Stimulated activated CD8-positive, alpha-beta memory T cell treated with anti-CD3 and anti-CD28 coated beads, Interleukin-15, amount 100 ng/mL, for 4 hours (primary cell): ENCODE measurements at regions not wholly inside any gene's neighbourhood (a gene's known extent, or its start where the extent isn't known, plus 50 kb on each side); places are given as distances from the start of the nearest gene placed in this dataset.
"Not testable (repeated sequence)": the region's sequence is repeated elsewhere in the genome, so short reads cannot be mapped to it uniquely, and the experiment has no call there.

Experiments
- DNase-seq, 2 donors: peaks; one replicate each; pipeline ENCODE4 v3.0.0-alpha.2; 2020; ENCODE audit warnings: low read depth in 2 of 2

DNA sequence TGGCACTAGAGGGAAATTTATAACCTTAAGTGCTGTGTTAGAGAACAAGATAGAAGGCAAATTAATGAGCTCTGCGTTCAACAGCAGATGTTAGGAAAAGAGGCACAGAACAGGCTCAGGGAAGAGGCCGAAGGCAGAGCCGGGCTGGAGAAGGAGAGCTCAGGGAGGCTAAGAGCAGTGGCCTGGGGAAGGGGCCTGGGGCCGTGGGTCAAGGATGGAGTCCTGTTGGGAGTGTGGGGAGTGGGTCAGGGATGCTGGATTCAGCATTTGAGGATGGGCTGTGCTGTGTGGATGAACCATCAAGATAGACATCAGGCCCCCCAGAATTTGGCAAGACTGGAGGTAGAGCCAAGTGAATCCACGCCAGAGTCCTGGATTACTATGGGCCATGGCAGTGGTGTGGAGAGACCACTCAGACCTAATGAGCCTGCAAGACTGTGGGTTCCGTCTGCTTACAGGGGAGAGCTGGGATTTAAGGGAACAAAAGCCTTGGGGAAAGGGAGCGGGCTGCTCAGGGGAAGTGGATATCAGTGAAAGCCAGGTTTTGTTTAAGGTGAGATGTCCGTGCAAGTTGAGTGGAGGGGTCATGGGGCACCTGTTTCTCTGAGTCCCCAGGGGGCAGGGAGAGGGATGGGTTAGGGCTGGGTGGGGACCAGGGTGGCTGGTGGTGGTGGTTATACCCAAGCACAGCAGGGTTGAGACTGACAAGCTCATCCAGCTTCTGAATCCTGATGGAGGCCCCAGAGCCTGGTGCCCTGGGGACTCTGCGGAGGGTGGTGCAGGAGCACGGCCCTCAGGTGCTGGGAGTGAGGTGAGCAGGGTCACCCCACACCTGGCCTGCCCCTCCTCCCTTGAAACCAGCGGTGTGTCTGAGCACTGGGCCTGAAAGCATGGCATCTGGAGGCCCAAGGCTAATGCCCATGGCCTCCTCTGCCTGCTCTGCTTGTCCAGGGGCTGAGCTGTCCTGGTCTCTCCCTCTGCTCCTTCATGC lies 101.7 kb downstream of the BMS1 start:
- DNase-seq: no peak

DNA sequence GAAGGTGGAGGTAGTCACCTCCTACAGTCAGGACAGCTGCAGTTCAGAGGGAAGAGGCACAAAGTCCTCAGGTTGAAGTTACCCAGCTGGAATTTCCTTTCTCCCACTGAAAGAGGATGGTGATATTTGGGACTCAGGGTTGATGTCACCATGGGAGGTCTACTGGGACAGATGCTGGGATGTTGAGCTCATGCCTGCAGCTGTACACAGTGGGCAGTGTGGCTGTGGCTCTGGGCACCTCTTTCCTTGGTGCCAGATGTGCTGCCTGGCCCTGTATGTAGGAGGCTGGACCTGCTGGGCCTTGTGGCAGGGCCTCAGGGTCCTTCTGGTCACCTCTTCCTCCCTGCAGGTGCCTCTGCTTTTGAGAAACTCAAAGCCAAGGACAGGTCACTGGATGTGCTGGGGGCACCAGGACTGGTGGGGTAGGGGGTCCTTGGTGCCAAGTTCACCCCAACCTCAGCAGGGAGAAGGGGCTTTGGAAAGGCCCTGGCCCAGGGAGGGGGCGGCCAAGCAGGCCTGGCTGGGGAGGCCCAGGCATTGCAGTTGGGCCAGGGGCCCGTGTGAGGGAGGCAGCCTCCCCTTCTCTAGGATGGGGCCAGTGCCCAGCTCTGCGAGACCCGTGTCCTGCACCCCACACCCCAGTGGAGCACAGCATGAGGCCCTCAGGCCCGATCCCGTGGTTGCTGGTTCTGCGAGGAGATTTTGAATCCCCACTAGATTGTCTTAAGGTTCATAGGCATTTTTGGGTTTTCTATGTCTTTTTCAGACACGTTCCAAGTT lies 103.1 kb downstream of the BMS1 start:
- no peak for DNase-seq

DNA sequence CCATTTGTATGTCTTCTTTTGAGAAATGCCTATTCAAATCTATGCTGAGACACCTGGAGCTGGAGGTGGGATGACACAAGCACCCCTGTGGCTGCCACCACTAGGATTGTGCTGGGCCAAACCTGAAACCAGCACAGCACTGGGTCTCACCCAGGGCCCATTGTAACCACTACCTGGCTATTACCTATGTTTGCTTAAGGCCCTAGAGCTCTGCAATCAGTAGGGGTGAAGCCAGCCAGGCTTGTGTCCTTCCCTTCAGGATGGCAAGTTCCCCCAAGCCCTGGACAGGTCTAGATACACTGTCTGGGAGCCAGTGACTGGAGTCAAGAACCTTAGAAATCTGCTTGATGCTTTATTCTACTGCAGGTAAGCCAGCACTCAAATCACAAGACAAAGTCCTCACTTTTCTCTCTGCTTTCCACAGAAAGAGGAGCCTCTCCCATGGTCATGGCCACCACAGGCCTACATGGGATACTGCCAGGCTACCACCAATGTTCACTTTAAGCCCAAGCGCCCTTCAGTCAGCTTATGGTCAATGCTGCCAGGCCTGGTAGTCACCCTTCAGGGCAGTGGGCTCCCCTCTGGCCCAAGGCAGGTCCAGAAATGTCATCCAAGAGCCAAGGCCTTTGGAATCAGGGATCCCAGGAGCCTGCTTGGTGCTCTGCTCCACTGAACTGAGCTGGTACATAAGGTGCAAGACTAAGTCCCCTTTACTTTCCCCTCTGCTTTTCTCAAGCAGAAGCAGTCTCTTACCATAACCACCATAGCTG lies 105.3 kb downstream of the BMS1 start:
- no peak for DNase-seq

DNA sequence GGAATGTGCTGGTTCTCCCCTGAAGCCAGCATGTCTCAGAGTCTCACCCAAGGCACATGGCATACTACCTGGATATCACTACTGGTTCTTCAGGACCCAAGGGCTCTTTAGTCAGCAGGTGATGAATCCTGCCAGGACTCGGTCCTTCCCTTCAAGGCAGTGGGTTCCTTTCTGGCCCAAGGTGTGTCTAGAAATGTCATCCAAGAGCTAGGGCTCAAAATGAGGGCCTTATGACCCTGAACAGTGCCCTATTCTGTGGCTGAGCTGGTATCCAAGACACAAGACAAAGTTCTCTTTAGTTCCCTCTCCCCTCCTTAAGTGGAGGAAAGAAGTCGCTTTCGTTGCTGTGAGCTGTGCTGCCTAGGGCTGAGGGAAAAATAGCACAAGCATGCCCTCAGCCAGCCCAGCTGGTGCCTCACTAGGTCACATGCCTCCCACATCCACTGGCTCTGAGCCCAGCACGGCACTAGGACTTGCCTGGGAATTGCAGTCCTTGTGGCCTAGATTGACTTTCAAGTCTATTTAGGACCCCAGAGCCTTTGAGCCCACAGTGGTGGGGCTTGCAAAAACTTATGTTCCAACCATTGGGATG lies 106.0 kb downstream of the BMS1 start:
- DNase-seq: no peak

DNA sequence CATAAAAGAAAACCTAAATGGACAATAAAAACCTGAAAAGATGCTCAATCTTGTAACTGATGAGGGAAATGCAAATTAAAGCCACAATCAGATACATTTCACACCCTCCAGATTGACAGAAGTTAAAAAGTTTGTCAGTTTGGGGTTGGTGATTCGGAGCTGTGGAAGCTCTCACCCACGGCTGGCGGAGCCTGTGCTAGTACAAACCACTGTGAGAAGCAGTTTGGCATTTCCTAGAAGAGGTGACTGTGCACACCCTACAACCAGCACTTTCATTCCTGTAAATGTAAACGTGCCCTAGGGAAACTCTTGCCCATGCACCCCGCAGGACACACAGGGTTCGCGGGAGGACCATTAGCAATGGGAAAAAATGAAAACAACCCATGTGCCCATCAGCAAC lies 114.1 kb downstream of the BMS1 start:
- no peak for DNase-seq

DNA sequence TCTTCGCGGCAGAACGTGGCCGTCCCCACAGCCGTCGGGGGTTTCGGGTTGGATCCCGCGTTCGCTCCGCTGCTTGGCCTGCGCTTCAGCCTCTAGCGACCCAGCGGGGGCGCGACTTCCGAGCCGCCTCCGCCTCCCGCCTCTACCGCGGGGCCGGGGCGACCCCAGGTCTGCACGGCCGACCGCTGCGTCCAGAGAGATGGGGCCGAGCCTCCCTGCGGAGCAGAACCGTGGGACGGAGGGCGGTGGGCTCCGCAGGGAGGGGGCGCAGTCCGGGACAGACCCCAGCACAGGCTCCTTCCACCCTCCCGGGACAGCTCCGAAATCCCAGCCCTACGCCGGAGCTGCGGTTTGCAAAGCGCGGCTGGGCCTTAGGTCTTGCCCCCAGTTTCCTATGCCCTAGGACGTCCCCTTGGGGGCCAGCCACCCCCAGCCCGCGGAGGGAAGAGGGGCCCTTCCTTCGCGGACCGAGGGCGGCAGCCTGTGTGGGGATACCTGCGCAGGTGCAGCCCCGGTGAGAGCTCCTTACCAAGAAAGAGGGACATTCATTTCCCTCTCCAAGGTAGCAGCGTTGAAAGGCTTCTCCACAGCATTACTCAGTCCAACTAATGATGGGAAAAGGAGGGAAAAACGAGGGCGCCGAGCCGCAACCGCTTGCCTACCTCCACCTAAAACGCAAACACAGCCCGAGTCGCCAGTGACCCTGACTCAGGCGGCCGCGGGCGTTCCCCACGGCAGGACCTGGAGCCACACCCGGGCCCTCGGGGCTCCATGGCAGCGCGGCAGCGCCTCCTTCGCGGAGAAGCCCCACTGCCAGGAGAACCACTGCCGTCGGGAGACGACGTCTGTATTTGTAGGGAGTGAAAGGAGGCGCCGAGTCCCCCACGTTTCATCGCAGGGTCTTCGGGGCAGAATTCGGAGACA lies 115.7 kb downstream of the BMS1 start:
- DNase-seq: no peak

DNA sequence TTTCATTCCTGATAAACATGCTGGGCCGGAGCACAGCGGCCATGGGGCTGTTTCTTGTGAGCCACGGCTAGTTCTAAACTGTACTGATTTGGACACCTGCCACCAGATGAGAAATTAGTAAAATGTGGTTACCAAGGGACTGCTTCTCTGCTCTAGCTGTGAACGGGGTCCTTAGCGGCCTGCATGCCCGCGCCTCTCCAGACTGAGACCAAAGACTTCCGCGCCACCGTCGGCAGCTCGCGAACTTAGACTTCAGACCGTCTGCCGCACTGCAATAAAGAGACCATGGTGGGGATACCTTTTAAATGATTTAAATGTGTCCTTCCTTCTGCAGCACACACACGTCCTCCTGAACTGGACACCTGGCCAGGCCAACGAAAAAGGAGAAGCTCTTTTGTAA lies 116.4 kb downstream of the BMS1 start:
- no peak for DNase-seq

DNA sequence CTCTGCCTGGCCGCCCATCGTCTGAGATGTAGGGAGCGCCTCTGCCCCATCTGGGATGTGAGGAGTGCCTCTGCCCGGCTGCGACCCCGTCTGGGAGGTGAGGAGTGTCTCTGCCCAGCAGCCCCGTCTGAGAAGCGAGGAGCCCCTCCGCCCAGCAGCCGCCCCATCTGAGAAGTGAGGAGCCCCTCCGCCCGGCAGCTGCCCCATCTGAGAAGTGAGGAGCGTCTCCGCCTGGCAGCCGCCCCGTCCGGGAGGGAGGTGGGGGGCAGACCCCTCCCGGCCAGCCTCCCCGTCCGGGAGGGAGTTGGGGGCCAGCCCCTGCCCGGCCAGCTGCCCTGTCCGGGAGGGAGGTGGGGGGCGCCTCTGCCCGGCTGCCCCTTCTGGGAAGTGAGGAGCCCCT lies 117.8 kb downstream of the BMS1 start:
- not testable (repeated sequence) for DNase-seq

DNA sequence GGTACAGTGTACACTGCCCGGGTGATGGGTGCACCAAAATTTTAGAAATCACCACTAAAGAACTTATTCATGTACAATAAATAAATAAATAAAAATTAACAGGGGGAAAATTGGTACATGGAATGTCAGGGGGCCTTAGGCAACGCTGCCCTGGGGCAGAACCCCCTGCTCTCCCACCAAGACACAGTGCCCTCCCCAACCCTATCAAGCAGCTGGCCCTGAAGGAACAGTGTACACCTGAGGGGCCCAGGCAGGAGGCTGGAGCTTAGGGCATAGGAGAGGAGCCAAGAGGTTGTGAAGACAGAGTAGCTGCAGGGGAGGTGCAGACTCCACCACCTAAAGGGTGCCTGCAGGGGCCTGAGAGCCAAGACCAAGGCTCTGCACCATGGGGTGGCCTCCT lies 128.8 kb downstream of the BMS1 start:
- no peak for DNase-seq

DNA sequence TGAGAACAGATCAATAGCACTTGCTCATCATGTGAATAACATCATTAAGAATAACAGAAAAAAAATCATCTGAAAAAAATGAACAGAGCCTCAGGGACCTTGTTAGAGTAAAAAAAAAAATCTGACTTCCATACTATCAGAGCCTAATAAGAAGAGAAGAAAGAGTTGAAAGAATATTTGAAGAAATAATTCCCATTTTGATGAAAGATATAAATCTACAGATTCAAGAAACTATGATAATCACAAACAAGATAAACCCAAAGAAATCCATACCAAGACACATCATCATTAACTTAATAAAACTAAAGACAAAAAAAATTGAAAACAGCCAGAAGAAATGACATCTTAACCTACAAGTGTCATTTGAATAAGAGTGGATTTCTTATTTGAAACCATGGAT lies 134.4 kb downstream of the BMS1 start:
- no peak for DNase-seq

DNA sequence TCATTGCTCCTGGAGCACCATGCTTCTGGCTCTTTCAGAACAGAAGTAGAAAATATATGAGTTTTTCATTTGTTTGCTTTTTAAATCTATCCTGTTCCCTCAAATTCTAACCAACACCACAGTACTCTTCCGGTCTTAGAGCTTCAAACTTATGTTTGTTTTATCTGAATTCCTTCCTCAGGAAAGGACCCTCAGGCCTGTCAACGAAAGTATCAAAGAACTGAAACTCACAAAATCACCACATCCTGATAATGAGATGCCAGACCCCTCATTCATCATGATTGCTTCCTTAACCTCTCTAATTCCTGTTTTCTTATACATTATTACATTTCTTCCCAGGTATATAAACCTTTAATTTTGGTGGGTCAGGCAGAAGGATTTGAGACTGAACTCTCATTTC lies 135.2 kb downstream of the BMS1 start:
- no peak for DNase-seq

DNA sequence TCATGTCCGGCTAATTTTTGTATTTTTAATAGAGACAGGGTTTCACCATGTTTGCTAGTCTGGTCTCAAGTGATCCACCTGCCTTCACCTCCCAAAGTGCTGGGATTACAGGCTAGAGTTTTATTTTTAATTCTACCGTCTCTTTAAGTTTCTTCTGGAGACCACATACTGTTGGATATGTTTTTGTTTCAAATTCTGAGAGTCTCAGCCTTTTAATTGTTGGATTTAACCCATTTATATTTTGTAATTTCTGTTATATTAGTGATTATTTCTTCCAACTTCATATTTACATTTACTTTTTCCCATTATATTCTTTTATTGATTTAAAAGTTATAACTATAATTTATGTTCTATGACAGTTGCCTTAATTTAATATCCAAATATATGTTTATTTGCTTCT lies 139.4 kb downstream of the BMS1 start:
- no peak for DNase-seq

DNA sequence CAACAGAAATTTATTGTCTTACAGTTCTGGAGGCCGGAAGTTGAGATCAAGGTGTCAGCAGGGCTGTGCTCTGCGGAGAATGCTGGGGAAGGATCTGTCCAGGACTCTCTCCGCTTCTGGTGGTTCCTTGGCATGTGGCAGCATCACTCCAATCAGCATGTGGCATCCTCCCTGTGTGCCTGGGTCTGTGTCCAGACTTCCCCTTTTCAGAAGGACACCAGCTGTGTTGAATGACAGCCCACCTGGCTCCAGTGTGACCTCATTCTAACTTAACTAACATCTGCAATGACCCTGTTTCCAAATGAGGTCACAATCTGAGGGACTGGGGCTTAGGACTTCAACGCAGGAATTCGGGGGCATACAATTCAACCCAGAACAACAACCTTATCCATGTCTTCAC lies 141.9 kb downstream of the BMS1 start:
- DNase-seq: no peak

DNA sequence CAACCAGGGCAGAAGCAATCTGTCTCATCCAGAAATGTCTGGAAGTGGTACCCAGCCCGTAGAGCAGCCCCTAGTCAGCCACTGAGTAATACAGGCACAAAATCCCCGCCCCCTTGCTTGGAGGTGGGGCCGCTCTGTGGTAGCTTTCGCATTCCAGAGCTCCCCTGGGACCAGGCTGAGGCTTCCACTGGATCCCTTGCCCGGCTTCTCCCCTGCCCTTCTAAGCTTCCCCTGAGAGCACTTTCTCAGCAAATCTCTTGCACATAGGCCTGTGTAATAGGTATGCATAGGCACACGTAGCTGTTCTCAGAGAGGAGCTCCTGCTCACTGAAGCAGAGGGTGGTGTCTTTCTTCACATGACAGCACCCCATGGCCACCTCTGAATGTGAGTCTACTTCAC lies 144.2 kb downstream of the BMS1 start:
- no peak for DNase-seq

DNA sequence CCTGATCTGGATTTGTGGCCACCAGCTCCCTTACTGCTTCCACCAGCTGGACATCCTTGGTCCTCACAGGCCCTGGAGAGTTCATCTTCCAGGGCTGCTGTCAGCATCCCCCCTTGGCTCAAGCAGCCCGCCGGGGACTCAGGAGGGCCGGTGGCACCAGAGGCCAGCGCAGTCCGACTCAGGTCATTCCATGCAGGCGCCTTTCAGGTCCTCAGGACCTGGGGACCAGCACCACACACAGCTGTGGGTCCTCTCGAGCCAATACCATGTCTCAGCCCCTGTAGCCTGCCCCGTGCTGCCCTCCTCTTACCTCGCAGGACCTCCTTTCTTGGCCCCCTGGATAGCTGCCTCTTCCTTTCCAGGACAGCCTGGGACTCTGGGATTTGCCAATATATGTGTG lies 145.5 kb downstream of the BMS1 start:
- no peak for DNase-seq

DNA sequence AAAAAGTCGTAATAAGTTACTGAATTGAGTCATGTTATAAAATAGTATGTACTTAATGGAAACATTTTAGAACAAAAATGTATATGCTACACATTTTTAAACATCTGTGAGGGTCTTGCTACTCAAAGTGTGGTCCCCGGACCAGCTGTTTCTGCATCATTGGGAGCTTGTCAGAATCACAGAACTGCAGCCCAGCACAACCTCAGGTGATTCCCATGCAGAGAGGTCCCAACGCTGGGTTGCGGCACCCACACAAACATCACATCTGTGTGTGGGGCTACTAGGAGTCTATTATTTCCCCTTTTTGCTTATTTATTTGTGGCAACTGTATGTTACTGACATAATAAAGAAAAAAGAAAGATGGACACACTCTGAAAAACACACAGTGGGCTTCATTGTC lies 146.6 kb downstream of the BMS1 start:
- no peak for DNase-seq

DNA sequence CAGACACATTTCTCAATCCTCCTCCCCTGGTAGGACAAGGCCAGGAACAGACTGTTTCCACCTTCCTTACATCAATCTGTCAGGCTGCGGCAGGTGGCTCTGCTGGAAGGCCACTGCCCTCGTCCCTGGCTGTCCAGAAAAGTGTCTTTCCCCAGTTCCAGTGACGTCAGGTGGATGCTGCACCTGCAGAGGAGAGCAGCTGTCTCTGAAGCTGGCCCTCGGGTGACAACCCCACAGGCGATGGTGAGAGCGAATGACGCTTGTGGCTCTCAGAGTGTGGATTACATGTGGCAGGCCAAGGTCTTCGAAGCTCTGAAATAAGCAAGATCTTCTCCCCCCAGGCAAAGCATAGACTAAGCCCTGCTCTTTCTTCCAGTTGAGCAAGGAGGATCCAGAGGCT lies 146.9 kb upstream of the RET start:
- DNase-seq: no peak

DNA sequence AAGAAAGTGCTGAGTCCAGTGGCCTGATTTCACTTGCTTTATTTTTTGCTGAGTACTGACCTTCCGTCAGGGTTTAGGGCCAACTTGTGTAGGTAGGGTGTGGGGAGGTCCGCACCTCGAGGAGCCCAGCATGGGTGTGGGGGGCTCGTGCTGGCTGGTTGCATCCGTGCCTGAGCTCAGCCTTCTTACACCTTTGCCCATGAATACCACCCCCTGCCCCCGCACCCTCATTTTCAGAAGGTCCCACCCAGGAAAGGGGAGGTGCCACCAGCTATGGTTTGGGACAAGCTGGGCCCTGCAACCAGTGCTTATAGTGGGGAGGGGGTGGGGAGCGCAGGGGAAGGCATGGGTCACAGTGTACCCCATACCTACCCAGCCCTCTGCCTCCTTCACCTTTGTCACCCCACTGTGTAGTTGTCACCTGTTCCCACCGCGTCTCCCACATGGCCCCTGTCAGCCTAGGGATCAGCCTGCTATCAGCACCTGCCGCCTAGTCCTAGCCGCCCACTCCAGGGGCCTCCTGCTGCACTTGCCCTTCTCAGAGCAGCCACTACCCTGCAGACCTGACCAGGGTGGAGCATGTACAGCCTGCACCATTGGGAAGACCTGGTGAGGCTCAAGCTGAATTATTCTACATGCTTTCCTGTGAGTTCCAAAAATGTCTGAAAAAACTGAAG lies 146.2 kb upstream of the RET start:
- DNase-seq: no peak

DNA sequence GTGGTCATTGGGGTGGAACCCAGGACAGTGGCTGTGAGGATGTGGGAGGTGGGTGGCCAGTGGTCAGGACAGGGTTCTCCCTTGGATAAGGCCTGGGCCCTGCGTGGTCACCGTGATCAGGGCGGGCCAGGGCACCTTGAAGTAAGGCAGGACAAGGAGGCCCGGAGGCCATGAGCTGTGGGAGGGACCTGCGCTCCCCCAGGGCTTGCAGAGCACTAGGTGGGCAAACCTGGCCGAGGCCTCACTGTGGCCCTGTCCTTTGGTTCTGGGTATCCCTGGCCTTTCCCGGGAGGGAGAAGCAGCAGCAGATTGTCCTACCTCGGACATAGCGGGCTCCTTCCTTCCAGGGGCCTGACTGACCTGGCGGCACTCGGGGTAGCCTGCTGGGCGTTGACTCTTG lies 144.8 kb upstream of the RET start:
- no peak for DNase-seq
